HUES64 (cell line): ENCODE measurements at regions not wholly inside any gene's neighbourhood (a gene's known extent, or its start where the extent isn't known, plus 50 kb on each side); places are given as distances from the start of the nearest gene placed in this dataset.

Experiments used
- H3K27ac ChIP-seq: 2 replicates; pipeline ENCODE4 v1.7.0; 2013; ENCODE audit warnings: low read depth, low read length, inconsistent platforms
- H3K27me3 ChIP-seq: 2 replicates; pipeline ENCODE4 v1.6.1; 2013; ENCODE audit warnings: mild to moderate bottlenecking, low read length; ENCODE audit not compliant: insufficient read depth
- H3K36me3 ChIP-seq: 2 replicates; pipeline ENCODE4 v1.6.1; 2013; ENCODE audit warnings: mild to moderate bottlenecking, low read length; ENCODE audit not compliant: insufficient read depth
- H3K4me1 ChIP-seq: 2 replicates; pipeline ENCODE4 v1.6.1; 2013; ENCODE audit warnings: mild to moderate bottlenecking, low read length, moderate library complexity; ENCODE audit not compliant: insufficient read depth
- H3K4me3 ChIP-seq: 2 replicates; pipeline ENCODE4 v1.5.1; 2013; ENCODE audit warnings: mild to moderate bottlenecking, low read length, moderate library complexity
- H3K9ac ChIP-seq: 2 replicates; pipeline ENCODE4 v1.6.1; 2013; ENCODE audit warnings: mild to moderate bottlenecking, low read depth, low read length
- H3K9me3 ChIP-seq: 2 replicates; pipeline ENCODE4 v1.6.1; 2013; ENCODE audit warnings: low read depth, low read length; ENCODE audit not compliant: insufficient read depth
- WGBS: fragments of 150-250, 120-280 bp; methylation state at CpG from one replicate; pipeline ENCODE4 v1.1.7; 2013; ENCODE audit warnings: missing lambda C conversion rate; 5-methylcytosine and 5-hydroxymethylcytosine counted together

DNA sequence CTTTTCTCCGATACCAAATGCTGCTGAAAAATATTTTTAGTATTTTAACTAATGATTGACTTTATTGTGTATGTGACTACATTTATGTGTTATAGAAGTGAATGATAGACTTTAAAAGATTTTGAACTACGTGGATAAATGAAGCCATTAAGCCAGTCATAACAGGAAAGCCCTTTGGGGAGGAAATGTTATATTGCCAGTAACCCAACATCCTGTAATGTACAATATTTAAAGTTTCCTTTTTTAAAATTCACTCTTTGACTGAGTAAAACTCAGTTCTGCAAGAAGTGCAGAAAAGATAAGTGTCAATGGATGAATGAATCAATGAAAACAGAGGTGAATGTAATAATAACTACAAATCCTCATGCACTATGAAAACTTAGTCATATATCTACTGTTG is 102.6 kb upstream of the TLE4 start:
- Histone ChIP-seq H3K27ac (no peak overlapping the region), H3K9me3 (no peaks in the 10 kb centered on the region), H3K36me3 (no peaks in the 10 kb centered on the region), H3K9ac (no peak overlapping the region), H3K27me3 (no peaks in the 10 kb centered on the region), H3K4me1 (no peaks in the 10 kb centered on the region), H3K4me3 (no peak overlapping the region)
- WGBS: 97% methylated on average over 2 of the region's 2 CpGs

- 97% methylated on average over 2 of the region's 2 CpGs for WGBS
- no peaks in the 10 kb centered on the region for H3K36me3 ChIP-seq
- no peak overlapping the region for H3K27ac ChIP-seq
- H3K4me3 ChIP-seq: no peak overlapping the region
- no peaks in the 10 kb centered on the region for H3K9me3 ChIP-seq
- H3K27me3 ChIP-seq: no peaks in the 10 kb centered on the region
- H3K9ac ChIP-seq: no peak overlapping the region
- no peaks in the 10 kb centered on the region for H3K4me1 ChIP-seq
Observed at GRCh38 chr9:79470954-79471353, 100.8 kb upstream of the TLE4 start.

DNA sequence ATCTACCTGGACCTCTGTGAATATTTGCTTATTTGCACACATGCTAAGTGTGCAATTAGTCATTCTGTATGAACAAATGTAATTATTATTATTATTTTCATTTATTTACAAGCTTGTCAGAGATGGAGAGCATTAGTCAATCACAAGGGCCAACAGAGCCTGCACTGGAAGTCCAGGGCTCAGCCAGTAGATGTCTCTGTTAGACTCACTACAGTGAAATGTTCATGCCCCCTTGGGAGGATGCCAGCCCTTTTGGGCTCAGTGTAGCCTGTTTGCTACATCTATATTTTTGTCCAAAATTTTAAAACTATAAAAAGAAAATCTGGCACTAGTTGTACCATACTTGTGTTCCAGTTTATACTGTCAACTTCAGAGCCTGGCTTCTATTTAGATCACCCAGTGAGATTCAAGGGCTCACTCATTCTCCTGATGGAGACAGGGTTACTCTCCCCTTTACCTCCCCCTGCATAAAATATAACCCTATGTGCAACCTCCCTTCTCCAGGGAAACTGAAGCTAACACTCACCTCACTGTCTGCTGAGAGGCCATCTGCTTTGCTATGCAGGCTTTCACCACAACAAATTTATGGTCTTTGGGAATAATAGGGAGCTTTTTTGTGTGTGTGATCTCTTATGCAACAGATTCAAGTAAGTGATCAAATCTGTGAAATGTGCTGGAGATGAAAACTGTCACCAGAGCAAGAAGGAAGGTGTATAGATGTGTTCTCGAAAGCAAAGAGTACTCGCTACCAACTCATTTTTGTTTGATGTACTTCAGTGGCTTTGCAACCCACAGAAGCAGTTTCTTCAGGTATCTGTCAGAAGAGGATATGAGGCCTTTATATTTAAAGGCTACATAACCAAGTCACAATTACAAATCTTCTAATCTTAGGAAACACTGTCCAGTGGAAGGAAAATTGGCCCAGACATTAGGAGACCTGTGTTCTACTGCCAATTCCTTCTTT is 99.9 kb upstream of the TLE4 start:
- no peak overlapping the region for H3K27ac ChIP-seq
- no peaks in the 10 kb centered on the region for H3K9me3 ChIP-seq
- H3K4me1 ChIP-seq: no peaks in the 10 kb centered on the region
- no peaks in the 10 kb centered on the region for H3K36me3 ChIP-seq
- no peaks in the 10 kb centered on the region for H3K27me3 ChIP-seq
- whole genome bisulfite sequencing: 93% methylated on average over 2 of the region's 2 CpGs
- H3K4me3 ChIP-seq: no peak overlapping the region
- H3K9ac ChIP-seq: no peak overlapping the region

DNA sequence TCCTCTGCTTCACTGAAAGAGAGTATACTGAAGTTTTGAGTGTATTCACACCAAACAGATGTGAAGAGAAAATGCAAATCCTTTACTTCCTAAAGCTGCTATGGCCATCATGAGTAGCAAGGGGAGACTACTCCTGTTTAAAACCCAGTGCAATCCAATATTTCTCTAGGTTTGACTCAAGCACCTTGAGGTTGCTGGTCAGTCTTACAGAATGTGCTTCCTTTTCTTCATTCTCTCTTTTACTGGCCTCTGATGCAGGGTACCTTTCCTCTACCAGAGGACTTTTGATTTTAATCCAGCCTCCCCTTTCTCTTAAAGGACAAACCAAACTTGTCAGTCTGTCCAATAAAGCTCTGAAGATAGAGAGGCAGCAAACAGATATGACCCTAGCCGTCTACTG is 98.1 kb upstream of the TLE4 start:
- 93% methylated on average over 1 of the region's 1 CpG for WGBS
- H3K36me3 ChIP-seq: no peaks in the 10 kb centered on the region
- H3K9me3 ChIP-seq: no peaks in the 10 kb centered on the region
- H3K9ac ChIP-seq: no peak overlapping the region
- no peak overlapping the region for H3K4me3 ChIP-seq
- H3K4me1 ChIP-seq: 0 out of 2 replicates have a peak, but pooled peaks cover 2% of the 10 kb centered on the region
- H3K27me3 ChIP-seq: no peaks in the 10 kb centered on the region
- H3K27ac ChIP-seq: no peak overlapping the region

- WGBS: 97% methylated on average over 3 of the region's 3 CpGs
- H3K9me3 ChIP-seq: no peaks in the 10 kb centered on the region
- no peaks in the 10 kb centered on the region for H3K27me3 ChIP-seq
- no peaks in the 10 kb centered on the region for H3K36me3 ChIP-seq
- H3K27ac ChIP-seq: no peak overlapping the region
- peaks cover 18% of the 10 kb centered on the region for H3K4me1 ChIP-seq
- no peak overlapping the region for H3K4me3 ChIP-seq
- no peak overlapping the region for H3K9ac ChIP-seq
Observed at GRCh38 chr9:79477241-79477840, 94.4 kb upstream of the TLE4 start.

- H3K27ac ChIP-seq: no peak overlapping the region
- H3K4me3 ChIP-seq: no peak overlapping the region
- no peak overlapping the region for H3K9ac ChIP-seq
- H3K9me3 ChIP-seq: no peaks in the 10 kb centered on the region
- no peaks in the 10 kb centered on the region for H3K36me3 ChIP-seq
- H3K27me3 ChIP-seq: no peaks in the 10 kb centered on the region
- 44% methylated on average over 4 of the region's 5 CpGs for WGBS
- H3K4me1 ChIP-seq: peaks cover 18% of the 10 kb centered on the region
Observed at GRCh38 chr9:79477955-79478771, 93.6 kb upstream of the TLE4 start.

DNA sequence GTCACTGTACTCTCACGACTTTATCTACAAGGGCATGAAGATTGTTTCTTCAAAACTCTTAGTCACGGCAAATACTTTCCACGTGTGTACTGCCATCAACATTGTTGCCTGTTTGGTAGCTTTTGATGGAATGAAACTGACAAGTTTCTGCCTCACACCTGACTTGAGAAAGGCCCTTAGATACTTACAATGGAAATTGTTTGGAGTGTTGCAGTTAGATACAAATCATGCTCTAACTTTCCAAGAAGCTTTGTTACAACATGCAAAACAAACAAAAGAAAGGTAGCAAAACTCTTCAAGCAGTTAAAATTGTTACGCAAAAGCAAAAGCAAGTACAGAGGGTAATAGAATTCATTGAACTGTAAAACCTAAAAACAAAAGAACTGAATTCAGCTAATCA is 91.1 kb upstream of the TLE4 start:
- no peaks in the 10 kb centered on the region for H3K27me3 ChIP-seq
- no peaks in the 10 kb centered on the region for H3K36me3 ChIP-seq
- 88% methylated on average over 3 of the region's 4 CpGs for WGBS
- no peak overlapping the region for H3K9ac ChIP-seq
- no peaks in the 10 kb centered on the region for H3K9me3 ChIP-seq
- no peak overlapping the region for H3K4me3 ChIP-seq
- no peak overlapping the region for H3K27ac ChIP-seq
- H3K4me1 ChIP-seq: peaks cover 18% of the 10 kb centered on the region

DNA sequence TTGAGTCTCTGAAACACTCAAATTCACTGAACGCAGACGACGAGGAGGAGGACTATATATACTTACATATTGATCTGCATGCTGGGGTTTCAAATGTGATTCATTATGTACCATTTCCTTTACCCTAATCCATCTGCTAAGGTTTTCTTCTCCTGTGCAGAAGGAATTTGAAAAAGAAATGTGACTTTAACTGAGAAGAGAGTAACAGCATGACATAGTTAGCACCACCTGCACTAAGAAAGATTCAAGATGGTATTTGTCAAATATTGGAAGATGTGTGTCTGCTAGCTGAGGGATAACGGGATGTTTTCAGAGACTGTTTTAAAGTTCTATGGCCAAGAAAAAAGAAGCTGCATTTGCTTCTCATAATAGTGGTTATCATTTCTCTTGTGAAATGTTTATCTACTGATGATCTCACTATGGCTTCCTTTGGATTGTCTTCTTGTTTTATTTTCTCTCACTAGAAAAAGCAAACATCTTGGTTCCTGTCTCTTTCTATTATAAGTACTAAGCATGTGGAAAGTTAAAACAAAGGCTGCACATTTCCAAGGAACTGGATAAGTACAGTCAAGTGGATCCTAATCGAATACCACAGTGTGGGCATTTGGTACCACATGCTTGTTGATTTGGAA is 89.8 kb upstream of the TLE4 start:
- H3K36me3 ChIP-seq: no peaks in the 10 kb centered on the region
- WGBS: 90% methylated on average over 5 of the region's 5 CpGs

GRCh38 chr9:79485258-79485657 is 86.5 kb upstream of the TLE4 start:
- no peak overlapping the region for H3K4me3 ChIP-seq
- no peak overlapping the region for H3K9ac ChIP-seq
- H3K27me3 ChIP-seq: no peaks in the 10 kb centered on the region
- H3K27ac ChIP-seq: no peak overlapping the region
- H3K9me3 ChIP-seq: no peaks in the 10 kb centered on the region
- H3K4me1 ChIP-seq: peaks cover 25% of the 10 kb centered on the region
- 100% methylated on average over 3 of the region's 3 CpGs for WGBS
- H3K36me3 ChIP-seq: no peaks in the 10 kb centered on the region

More for the DNA sequence above, 89.8 kb upstream of the TLE4 start:
- Histone ChIP-seq H3K27ac (no peak overlapping the region), H3K9me3 (no peaks in the 10 kb centered on the region), H3K4me1 (peaks cover 18% of the 10 kb centered on the region), H3K27me3 (no peaks in the 10 kb centered on the region), H3K4me3 (no peak overlapping the region), H3K9ac (no peak overlapping the region)

DNA sequence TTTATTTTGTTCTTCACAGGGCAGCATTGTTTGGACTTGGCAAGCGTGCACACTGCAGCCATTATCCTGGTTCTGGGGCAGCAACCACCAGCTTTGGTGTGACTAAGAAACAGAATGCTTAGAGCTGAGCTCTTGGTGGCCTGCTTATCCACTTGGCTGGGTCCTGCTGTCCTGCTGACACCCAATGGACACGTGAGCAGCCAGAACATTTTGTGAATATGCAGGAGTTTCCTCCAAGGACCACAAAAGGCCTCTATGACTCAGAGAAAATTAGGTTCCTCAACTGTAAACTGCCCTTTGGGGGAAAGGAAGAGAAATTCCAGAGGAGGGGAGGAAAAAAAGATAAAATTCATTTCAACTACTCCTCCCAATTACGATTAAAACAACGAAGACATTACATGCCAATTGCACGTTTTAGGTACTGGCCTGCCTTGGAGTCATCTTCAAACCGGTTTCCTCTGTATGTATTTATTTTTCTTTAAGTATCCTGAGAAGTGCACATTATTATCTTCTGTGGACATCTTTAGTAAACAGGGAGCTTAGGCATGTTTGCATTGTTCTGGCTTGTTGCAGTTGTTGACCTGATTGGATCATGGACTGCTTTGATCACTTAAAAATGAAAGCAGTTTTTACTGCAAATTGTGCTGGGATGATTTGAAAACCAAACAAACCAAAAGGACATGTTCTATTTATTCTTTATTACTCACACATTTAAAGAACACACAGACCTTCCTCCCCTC is 82.3 kb upstream of the TLE4 start:
- no peaks in the 10 kb centered on the region for H3K27me3 ChIP-seq
- no peak overlapping the region for H3K9ac ChIP-seq
- no peaks in the 10 kb centered on the region for H3K36me3 ChIP-seq
- H3K9me3 ChIP-seq: peaks cover 2% of the 10 kb centered on the region; the same call in 1 of the 2 replicates
- WGBS: 81% methylated on average over 5 of the region's 6 CpGs
- H3K4me1 ChIP-seq: peaks cover 10% of the 10 kb centered on the region; the same call in 1 of the 2 replicates
- no peak overlapping the region for H3K27ac ChIP-seq
- H3K4me3 ChIP-seq: no peak overlapping the region
